HCT116 (cell line): ENCODE measurements at regions not wholly inside any gene's neighbourhood (a gene's known extent, or its start where the extent isn't known, plus 50 kb on each side); places are given as distances from the start of the nearest gene placed in this dataset.

Experiments
- ATAC-seq: fragments of 200-7000 bp; cut with Tn5 transposase; 2 replicates; pipeline ENCODE4 v1.9.1; 2020; ENCODE audit warnings: mild to moderate bottlenecking, moderate library complexity
- BruUV-seq: library from RNA; stranded (reverse); fragments of 400-500 nt; replicated peaks from 2 replicates; lab custom pipeline; 2021; lab: Mats Ljungman, UMichigan
- CTCF ChIA-PET: fragments of 300-600 bp; sonication (Branson Sonifier 250); formaldehyde crosslinking; loops from one replicate; lab custom pipeline; 2021; ENCODE audit warnings: antibody characterized with exemption; lab: Charles Lee
- POLR2A ChIA-PET: fragments of 300-600, 350-600 bp; sonication (Branson Sonifier 250); formaldehyde crosslinking; loops from one replicate; lab custom pipeline; 2021; ENCODE audit warnings: antibody characterized with exemption; lab: Charles Lee
- RAD21 ChIA-PET, 2 experiments: fragments of 300-600 bp; sonication (Branson Sonifier 250); formaldehyde crosslinking; loops; one replicate each; lab custom pipeline; 2023; ENCODE audit warnings: low total read pairs in 2 of 2; ENCODE audit not compliant: uncharacterized antibody in 2 of 2, unreplicated experiment in 2 of 2, low non-redundant PET in 1 of 2; lab: Charles Lee
- DNase-seq: peaks from one replicate; pipeline ENCODE4 v3.0.0-alpha.2; 2010; ENCODE audit warnings: low read depth, low spot score
- H2AFZ ChIP-seq: fragments of 200-600 bp; shearing (Covaris generic), sonication (generic); 2 replicates; pipeline ENCODE4 v1.6.1; 2017; ENCODE audit warnings: low read depth, mixed run types, mixed read lengths, antibody characterized with exemption, low read length; ENCODE audit not compliant: poor library complexity, severe bottlenecking
- H3K27ac ChIP-seq: 2 replicates; pipeline ENCODE4 v1.5.1; 2012; ENCODE audit warnings: low read depth, low read length
- H3K27me3 ChIP-seq: fragments of 200-600 bp; sonication (generic); 2 replicates; pipeline ENCODE4 v1.6.1; 2016; ENCODE audit warnings: mixed run types, low read length, mixed read lengths; ENCODE audit not compliant: insufficient read depth
- H3K36me3 ChIP-seq, 2 experiments: fragments of 200-500 bp in 1 of 2; fragments of 200-600 bp in 1 of 2; sonication (Bioruptor generic) in 1 of 2; sonication (generic) in 1 of 2; 2 replicates each; pipeline versions ENCODE4 v1.5.1 to v1.6.1; 2014 to 2016; ENCODE audit warnings: low read length in 2 of 2, inconsistent platforms in 1 of 2, mixed read lengths in 1 of 2, mixed run types in 1 of 2; ENCODE audit not compliant: insufficient read depth in 2 of 2, control insufficient read depth in 1 of 2
- H3K4me1 ChIP-seq, 2 experiments: fragments of 200-600 bp in 1 of 2; sonication (generic) in 1 of 2; 2 replicates each; pipeline versions ENCODE4 v1.5.1 to v1.6.1; 2012 to 2017; ENCODE audit warnings: low read length in 2 of 2, inconsistent platforms in 1 of 2, mild to moderate bottlenecking in 1 of 2, mixed read lengths in 1 of 2, mixed run types in 1 of 2, moderate library complexity in 1 of 2; ENCODE audit not compliant: insufficient read depth in 2 of 2, control insufficient read depth in 1 of 2
- H3K4me2 ChIP-seq: fragments of 200-600 bp; sonication (generic); 2 replicates; pipeline ENCODE4 v1.6.1; 2017; ENCODE audit warnings: mixed run types, low read length, mixed read lengths
- H3K4me3 ChIP-seq, 2 experiments: fragments of 200-600 bp in 1 of 2; sonication (generic) in 1 of 2; replicated peaks in 1 of 2; 2 replicates each; pipeline ENCODE4 v1.5.1; 2011 to 2016; ENCODE audit warnings: low read length in 2 of 2, control low read depth in 1 of 2, low read depth in 1 of 2, mild to moderate bottlenecking in 1 of 2, mixed read lengths in 1 of 2, mixed run types in 1 of 2
- H3K79me2 ChIP-seq: fragments of 200-600 bp; sonication (generic); 2 replicates; pipeline ENCODE4 v1.6.1; 2017; ENCODE audit warnings: mild to moderate bottlenecking, mixed run types, low read length, moderate library complexity, mixed read lengths; ENCODE audit not compliant: insufficient read depth
- H3K9ac ChIP-seq: fragments of 200-600 bp; sonication (generic); 2 replicates; pipeline ENCODE4 v1.6.1; 2016; ENCODE audit warnings: low read length, mixed read lengths
- H3K9me2 ChIP-seq: fragments of 200-600 bp; sonication (generic), shearing (Covaris generic); 2 replicates; pipeline ENCODE4 v1.6.1; 2017; ENCODE audit warnings: mixed run types, mild to moderate bottlenecking, moderate library complexity; ENCODE audit not compliant: insufficient read depth
- H3K9me3 ChIP-seq, 2 experiments: fragments of 200-500 bp in 1 of 2; fragments of 200-600 bp in 1 of 2; sonication (Bioruptor generic) in 1 of 2; sonication (generic) in 1 of 2; 2 replicates each; pipeline ENCODE4 v1.6.1; 2014 to 2017; ENCODE audit warnings: low read length in 2 of 2, mixed read lengths in 2 of 2, inconsistent platforms in 1 of 2, low read depth in 1 of 2, mild to moderate bottlenecking in 1 of 2, mixed run types in 1 of 2, moderate library complexity in 1 of 2; ENCODE audit not compliant: control insufficient read depth in 1 of 2, insufficient read depth in 1 of 2
- H4K20me1 ChIP-seq: fragments of 200-600 bp; sonication (generic), shearing (Covaris generic); 2 replicates; pipeline ENCODE4 v1.6.1; 2017; ENCODE audit warnings: mixed run types, mild to moderate bottlenecking, moderate library complexity; ENCODE audit not compliant: insufficient read depth
- CEBPB ChIP-seq: IDR thresholded peaks from 2 replicates; pipeline ENCODE4 v1.6.1; 2012; ENCODE audit warnings: low read depth
- EZH2phosphoT487 ChIP-seq: fragments of 200-600 bp; IDR thresholded peaks from 2 replicates; pipeline ENCODE4 v1.6.1; 2018; ENCODE audit warnings: antibody characterized with exemption, borderline replicate concordance
- FOSL1 ChIP-seq: IDR thresholded peaks from 2 replicates; pipeline ENCODE4 v1.6.1; 2012; ENCODE audit warnings: low read depth
- JUND ChIP-seq: IDR thresholded peaks from 2 replicates; pipeline ENCODE4 v1.6.1; 2012
- POLR2A ChIP-seq: IDR thresholded peaks from 2 replicates; pipeline ENCODE4 v1.7.0; 2011; ENCODE audit warnings: borderline replicate concordance; ENCODE audit not compliant: insufficient read depth, insufficient read length; ENCODE audit errors: extremely low read depth
- RAD21 ChIP-seq: IDR thresholded peaks from 2 replicates; pipeline ENCODE4 v1.6.1; 2012; ENCODE audit warnings: low read depth, mild to moderate bottlenecking
- TCF7L2 ChIP-seq: IDR thresholded peaks from 2 replicates; pipeline ENCODE4 v1.7.0; 2011; ENCODE audit warnings: borderline replicate concordance, inconsistent platforms; ENCODE audit not compliant: insufficient read depth, insufficient read length; ENCODE audit errors: extremely low read depth
- ZFX ChIP-seq: fragments of 450-650 bp; IDR thresholded peaks from 2 replicates; pipeline ENCODE4 v1.6.1; 2017
- ZNF274 ChIP-seq: fragments of 200-500 bp; sonication (Bioruptor generic); IDR thresholded peaks from 2 replicates; pipeline ENCODE4 v1.6.1; 2014; ENCODE audit warnings: mild to moderate bottlenecking, low read depth, low read length, inconsistent platforms
- intact Hi-C: fragments of 100-400 bp; cut with micrococcal nuclease; formaldehyde crosslinking; loops from 2 replicates; pipeline ENCODE4 v1.10.0; 2022
- TF ChIP-seq, protein P1 (sequence below): IDR thresholded peaks from 2 replicates; pipeline ENCODE4 v1.6.1; 2012; ENCODE audit warnings: low read depth

DNA sequence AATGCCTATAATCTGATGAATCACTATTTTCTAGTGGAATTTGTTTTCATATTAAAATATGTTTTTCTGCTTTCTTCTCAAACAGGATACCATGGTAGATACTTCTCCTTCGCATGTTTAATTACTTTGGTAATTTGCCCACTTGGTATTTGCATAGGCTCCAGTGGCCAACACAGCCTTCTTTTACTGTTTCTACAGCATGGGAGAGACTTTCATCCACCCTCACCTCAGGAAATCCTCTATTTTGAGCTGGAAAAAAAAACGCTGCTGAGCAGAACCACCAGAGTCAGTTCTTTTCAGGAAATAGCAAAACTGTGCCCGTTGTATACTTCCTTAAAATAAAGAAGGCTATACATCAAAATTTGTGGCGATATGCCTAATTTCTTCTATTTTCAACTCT is 213.3 kb downstream of the MDFIC start:
- H2AFZ ChIP-seq = no peak overlapping the region
- H3K4me1 ChIP-seq = no peaks in the 10 kb centered on the region
- no TSS peak for BruUV-seq
- H3K9ac ChIP-seq = no peak overlapping the region
- POLR2A ChIA-PET = no interaction called here
- H3K9me3 ChIP-seq = no peaks in the 10 kb centered on the region
- no peak overlapping the region for H3K4me2 ChIP-seq
- DNase-seq (no peak), ATAC-seq (no peak)
- no peak overlapping the region for H3K4me3 ChIP-seq
- H3K36me3 ChIP-seq = no peaks in the 10 kb centered on the region
- no peaks in the 10 kb centered on the region for H3K79me2 ChIP-seq
- H3K27ac ChIP-seq = no peak overlapping the region
- intact Hi-C loops = no loop called here
- no peaks in the 10 kb centered on the region for H3K9me2 ChIP-seq
- CTCF ChIA-PET = no interaction called here
- H3K27me3 ChIP-seq = no peaks in the 10 kb centered on the region
- no peaks in the 10 kb centered on the region for H4K20me1 ChIP-seq
- no peak for TF ChIP-seq TCF7L2
- no peak for TF ChIP-seq EZH2phosphoT487
- TF ChIP-seq RAD21 = no peak
- no peak for TF ChIP-seq CEBPB
- RAD21 ChIA-PET = no interaction called here

GRCh38 chr7:115133248-115133647 is 211.4 kb downstream of the MDFIC start:
- Histone ChIP-seq H3K9me2 (no peaks in the 10 kb centered on the region), H3K9ac (no peak overlapping the region), H4K20me1 (no peaks in the 10 kb centered on the region), H3K27ac (no peak overlapping the region), H3K4me1 (no peaks in the 10 kb centered on the region), H3K9me3 (no peaks in the 10 kb centered on the region), H3K36me3 (no peaks in the 10 kb centered on the region), H3K27me3 (no peaks in the 10 kb centered on the region), H3K4me2 (no peak overlapping the region), H3K4me3 (no peak overlapping the region), H3K79me2 (no peaks in the 10 kb centered on the region), H2AFZ (no peak overlapping the region)
- intact Hi-C loops = no loop called here
- RAD21 ChIA-PET = no interaction called here
- CTCF ChIA-PET = no interaction called here
- BruUV-seq = no TSS peak
- ATAC-seq (no peak), DNase-seq (no peak)
- no peak for TF ChIP-seq ZNF274
- TF ChIP-seq CEBPB = no peak
- TF ChIP-seq RAD21 = no peak
- TF ChIP-seq FOSL1 = no peak
- TF ChIP-seq, protein P1, sequence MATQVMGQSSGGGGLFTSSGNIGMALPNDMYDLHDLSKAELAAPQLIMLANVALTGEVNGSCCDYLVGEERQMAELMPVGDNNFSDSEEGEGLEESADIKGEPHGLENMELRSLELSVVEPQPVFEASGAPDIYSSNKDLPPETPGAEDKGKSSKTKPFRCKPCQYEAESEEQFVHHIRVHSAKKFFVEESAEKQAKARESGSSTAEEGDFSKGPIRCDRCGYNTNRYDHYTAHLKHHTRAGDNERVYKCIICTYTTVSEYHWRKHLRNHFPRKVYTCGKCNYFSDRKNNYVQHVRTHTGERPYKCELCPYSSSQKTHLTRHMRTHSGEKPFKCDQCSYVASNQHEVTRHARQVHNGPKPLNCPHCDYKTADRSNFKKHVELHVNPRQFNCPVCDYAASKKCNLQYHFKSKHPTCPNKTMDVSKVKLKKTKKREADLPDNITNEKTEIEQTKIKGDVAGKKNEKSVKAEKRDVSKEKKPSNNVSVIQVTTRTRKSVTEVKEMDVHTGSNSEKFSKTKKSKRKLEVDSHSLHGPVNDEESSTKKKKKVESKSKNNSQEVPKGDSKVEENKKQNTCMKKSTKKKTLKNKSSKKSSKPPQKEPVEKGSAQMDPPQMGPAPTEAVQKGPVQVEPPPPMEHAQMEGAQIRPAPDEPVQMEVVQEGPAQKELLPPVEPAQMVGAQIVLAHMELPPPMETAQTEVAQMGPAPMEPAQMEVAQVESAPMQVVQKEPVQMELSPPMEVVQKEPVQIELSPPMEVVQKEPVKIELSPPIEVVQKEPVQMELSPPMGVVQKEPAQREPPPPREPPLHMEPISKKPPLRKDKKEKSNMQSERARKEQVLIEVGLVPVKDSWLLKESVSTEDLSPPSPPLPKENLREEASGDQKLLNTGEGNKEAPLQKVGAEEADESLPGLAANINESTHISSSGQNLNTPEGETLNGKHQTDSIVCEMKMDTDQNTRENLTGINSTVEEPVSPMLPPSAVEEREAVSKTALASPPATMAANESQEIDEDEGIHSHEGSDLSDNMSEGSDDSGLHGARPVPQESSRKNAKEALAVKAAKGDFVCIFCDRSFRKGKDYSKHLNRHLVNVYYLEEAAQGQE = no peak
- TF ChIP-seq POLR2A = no peak
- TF ChIP-seq JUND = no peak
- TF ChIP-seq ZFX = no peak
- no peak for TF ChIP-seq EZH2phosphoT487
- POLR2A ChIA-PET = no interaction called here
